ENCODE measurements at regions not wholly inside any gene's neighbourhood (a gene's known extent, or its start where the extent isn't known, plus 50 kb on each side); places are given as distances from the start of the nearest gene placed in this dataset.

DNA sequence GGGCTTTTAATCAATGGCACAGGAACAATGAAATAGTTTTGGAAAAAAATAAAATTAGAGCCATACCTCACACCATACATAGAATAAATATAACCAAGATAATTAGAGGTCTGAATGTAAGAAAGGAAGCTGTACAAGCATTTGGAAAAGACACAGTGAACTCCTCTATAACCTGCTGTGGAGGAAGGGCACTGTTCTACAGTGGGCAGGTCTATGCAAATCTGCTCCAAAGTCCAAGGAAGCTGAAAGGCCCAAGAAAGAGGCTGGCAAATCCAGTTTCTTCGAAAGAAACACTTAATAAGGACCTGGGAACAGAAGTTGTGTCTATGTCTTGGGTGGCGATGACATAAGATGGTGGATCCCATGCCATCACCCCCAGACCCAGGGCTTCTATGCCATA, 169.4 kb upstream of the RALGAPA2 start:
- DNase-seq (ENCODE audit: low spot score), result no peak

DNA sequence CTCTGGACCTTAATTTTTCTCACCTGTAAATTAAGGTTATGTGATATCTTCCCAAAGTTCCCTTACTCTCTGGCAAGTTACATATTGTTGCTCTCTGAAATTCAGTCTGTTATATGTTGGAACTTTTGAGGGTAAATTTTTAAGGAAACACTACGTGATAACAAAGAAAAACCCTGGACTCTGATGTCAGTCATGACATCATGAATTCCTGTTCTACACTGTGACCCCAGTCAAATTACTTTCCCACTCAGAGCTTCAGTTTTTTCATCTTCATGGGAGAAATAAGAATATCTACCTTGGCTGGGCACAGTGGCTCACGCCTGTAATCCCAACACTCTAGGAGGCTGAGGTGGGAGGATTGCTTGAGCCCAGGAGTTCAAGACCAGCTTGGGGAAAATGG, 164.6 kb upstream of the RALGAPA2 start:
- no peak for DNase-seq (ENCODE audit: low spot score)

- DNase-seq (ENCODE audit: low spot score), result no peak
Measured at GRCh38 chr20:20875716-20876115, 163.3 kb upstream of the RALGAPA2 start.

GRCh38 chr20:20872428-20872827, 160.0 kb upstream of the RALGAPA2 start:
- no peak for DNase-seq (ENCODE audit: low spot score)

DNA sequence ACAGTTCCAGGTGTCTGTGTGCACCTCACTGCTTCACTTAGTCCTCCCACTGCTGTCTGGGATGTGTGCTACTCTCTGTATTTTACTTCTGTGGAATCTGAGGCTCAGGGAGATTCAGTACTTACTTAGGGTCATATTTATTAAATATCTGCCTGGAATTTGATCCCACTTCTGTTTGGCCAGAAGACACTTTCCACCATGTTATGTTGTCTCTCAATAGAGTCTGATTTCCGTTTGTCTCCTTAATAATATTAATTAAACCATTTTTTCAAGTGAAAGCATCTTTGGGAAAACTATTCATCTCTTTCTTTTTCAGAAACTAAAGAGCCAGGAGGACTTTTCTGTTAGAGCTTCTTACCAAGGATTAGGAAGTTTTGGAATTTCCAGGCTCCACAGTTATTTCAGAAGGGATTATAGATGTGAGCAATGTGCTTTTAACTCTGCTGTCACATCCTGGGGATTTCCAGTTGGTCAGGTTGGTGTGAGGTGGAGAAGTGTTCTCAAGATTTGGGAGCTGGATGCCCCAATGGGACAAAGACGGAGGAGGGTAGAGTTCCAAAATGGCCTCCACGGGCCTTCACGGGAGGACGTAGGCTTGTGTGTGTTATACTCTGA, 156.8 kb upstream of the RALGAPA2 start:
- no peak for DNase-seq (ENCODE audit: low spot score)

DNA sequence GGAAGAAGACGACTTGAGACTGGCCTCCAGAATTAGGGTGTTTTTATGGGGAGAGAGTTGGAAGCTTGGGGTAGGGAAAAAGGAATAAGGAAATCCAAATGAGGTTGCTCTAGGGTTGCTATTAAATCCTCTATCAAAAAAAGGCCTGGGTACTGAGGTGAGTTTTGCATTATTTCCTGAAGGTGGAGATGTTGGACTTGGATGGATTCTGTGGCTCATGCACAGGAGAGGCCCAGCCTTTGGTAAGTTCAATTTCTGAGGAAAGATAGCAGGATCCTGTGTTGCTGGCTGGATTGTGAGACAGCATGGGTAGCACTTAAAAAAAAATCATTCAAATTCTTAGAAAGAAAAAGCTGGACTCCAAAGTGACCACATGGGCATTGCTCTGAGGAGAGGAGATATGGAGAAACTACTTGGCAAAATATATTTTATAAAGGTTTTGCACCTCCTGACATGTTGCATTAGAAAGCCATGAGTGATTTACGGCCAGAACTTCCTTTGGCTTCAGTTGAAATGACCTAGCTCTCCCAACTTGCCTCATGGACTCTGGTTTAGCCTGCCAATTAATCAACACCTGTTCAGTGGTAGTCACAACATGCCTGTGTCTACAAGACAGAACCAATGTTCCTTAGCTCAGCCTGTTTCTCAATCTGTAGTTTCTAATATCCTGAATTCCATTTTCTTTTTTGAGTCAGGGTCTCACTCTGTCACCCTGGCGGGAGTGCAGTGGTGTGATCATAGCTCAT, 152.1 kb upstream of the RALGAPA2 start:
- DNase-seq (ENCODE audit: low spot score), result no peak

DNA sequence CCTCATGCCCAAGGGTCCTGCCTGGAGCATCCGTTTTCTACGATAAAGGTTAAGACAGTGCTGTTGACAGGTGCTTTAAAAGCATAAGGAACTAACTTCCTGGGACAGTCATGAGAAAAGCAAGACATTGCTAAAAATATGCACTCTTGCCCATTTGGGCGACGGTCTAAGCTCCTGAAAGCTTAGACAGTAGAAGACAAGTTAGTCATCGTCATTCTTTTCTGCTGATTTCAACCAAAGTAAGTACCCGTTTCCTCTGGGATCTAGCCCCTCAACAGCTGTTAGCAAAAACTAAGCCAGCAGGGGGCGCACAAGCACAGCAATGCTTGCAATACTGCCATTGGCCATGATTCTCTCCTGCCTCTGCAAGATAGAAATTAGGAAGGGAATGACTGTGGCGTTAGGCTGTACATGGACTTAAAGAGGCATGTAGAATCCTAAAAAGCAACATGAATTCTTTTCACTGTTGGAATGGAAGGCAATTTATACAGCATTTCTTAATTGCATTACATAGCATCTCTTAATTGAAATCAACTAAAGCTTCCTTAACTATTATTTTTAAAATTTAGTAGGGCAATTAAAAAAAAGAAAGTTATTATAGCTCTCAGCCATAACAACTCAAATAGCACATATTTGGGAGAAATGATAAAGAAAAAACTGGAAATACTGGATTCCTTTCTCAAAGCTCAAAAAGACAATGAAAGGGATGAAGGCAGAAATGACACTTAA, 147.8 kb upstream of the RALGAPA2 start:
- peak; percentile 67 for DNase-seq (ENCODE audit: low spot score)

- no peak for DNase-seq (ENCODE audit: low spot score)
Measured at GRCh38 chr20:20859510-20859909, 147.1 kb upstream of the RALGAPA2 start.

DNA sequence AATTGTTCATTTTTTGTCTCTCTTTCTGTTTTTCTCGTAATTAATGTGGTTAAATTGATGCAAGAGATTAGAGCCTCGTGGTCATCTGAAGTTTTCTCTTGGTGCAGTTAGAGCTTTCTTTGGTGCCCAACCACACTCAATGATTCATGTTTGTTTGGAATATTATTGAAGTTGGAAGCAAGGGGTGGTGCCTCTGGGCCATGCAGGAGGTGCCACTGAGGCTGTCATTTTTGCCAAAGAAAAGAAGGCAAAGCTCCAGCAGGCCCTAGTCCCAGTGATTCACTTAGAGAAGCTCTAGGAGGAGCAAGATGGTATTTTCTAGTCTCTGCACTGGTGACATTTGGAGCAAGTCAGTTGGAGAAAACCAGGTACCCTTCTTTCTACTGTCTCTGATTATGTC, 144.5 kb upstream of the RALGAPA2 start:
- no peak for DNase-seq (ENCODE audit: low spot score)

DNA sequence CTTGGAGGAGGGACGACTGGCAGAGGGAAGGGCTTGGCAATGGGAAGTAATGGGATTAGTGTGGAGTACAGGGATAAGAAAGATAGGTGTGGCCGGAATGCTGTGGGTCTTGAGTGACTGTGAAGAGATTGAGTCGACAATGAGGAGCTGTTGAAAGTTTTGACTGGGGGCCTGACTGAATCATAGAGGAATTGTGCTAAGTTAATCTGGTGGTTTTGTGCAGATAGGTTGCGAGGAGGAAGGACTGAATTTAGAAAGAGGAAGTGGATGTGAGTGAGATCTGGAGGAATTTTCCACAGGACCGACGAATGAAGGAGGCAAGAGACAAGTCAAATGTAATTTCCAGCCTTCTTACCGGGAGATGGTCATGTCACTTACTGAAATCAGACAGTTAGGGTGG, 143.9 kb upstream of the RALGAPA2 start:
- no peak for DNase-seq (ENCODE audit: low spot score)

DNA sequence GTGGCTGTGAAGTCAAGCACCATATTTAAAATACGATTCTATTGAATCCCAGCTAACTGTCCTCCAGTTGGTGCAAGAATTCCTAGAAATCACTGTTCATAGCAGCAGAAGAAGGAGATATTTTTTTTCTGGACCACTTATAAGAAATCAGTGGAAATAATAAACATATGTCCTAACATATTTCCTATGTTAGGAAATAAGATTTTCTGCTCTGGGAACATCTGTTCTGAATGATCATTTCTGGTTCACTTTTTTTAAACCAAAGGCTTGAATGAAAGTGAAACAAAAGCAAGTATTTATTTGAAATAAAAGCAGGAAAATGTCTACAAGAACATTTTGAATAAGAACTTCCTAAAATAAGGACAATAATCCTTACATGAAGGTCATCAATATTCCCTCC, 138.9 kb upstream of the RALGAPA2 start:
- DNase-seq (ENCODE audit: low spot score), result no peak

DNA sequence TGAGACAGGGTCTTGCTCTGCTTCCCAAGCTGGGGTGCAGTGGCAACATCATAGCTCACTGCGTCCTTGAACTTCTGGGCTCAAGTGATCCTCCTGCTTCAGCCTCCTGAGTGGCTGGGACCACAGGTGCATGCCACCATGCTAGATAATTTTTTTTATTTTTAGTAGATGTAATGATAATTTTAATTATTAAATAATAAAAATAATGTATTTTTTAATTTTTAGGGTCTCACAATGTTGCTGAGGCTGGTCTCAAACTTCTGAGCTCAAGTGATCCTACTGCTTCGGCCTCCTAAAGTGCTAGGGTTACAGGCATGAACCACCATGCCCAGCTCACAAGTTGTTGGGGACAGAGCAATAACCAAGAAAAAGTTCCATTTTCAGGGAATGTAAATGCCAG, 138.0 kb upstream of the RALGAPA2 start:
- no peak for DNase-seq (ENCODE audit: low spot score)

DNA sequence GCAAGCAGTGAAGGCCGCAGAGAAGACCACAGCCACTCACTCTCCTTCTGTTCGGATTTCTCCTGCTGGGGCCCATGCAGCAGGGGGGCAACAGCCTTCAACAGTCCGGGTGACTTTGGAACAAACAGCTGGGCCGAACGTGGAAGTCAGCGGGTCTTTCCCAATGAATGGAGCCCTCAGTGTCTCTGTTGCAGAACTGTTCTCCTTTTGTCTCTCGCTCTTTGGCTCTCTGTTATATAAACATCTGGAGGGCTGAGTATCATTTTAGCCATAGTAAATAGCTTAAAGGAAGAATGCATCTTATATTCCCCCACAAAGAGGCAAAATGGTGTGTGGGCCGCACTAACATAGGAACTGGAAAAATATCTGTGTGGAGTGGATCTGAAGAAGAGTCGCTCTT, 136.7 kb upstream of the RALGAPA2 start:
- no peak for DNase-seq (ENCODE audit: low spot score)

DNA sequence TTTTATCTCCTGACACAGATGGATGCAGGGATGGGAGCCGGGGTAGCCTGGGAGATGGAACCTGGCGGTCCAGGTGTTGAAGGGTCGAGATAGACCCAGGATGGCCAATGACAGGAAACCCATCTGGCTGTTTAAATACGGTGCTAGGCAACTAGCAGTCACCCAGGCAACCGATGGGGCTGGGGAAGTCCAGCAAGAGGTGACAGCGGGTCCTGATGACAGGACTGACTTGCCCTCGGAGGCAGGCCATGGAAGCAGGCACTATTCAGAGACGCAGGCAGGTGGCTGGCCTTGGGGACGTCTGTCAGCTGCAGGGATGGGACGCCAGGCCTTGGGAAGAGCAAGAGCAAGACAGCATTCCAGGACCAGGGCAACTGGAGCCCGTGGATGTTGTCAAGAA, 135.4 kb upstream of the RALGAPA2 start:
- DNase-seq (ENCODE audit: low spot score), result no peak

DNA sequence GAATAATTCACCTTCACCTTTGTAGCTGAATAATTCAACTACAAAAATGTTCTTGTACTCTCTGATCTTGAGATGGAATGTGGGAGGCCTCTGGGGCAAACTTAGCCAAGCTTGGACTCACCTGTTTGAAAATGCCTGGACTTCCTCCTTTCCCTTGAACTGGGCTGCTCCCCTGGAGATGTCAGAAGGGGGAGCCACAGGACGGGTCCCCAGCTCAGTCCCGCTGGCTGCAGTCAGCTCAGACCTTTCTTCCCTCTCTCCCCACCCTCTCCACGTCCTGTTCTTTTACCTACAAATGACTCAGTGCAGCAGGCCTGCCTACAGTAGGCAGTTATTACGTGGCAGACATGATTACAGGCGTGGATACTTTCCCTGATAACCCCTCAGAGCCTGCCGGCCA, 131.5 kb upstream of the RALGAPA2 start:
- no peak for DNase-seq (ENCODE audit: low spot score)

- no peak for DNase-seq (ENCODE audit: low spot score)
Measured at GRCh38 chr20:20839771-20840170, 127.3 kb upstream of the RALGAPA2 start.

- peak; percentile 54 for DNase-seq (ENCODE audit: low spot score)
Measured at GRCh38 chr20:20837574-20838021, 125.2 kb upstream of the RALGAPA2 start.

DNA sequence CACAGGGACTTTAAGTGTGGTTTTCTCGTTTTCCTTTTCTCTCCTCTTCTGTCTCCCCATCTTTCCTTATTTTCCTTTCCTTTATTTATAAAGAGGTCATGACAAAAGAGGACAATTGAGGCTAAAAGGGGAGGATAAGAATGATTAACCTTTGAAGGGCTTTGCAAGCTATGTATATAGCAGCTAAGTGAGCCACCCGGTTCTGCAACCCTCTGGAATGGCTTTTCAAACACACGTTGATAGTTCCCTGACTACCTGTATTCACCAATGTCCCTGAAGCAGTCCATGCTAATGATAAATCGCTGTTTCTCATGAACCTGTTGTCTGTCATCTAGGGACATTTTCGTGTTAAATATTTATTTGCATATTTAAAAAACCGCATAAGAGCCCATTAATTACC, 124.4 kb upstream of the RALGAPA2 start:
- DNase-seq (ENCODE audit: low spot score), result no peak

- DNase-seq (ENCODE audit: low spot score), result no peak
Measured at GRCh38 chr20:20835897-20836296, 123.5 kb upstream of the RALGAPA2 start.

- no peak for DNase-seq (ENCODE audit: low spot score)
Measured at GRCh38 chr20:20834008-20834407, 121.6 kb upstream of the RALGAPA2 start.

GRCh38 chr20:20832715-20833114, 120.3 kb upstream of the RALGAPA2 start:
- DNase-seq (ENCODE audit: low spot score), result no peak

DNA sequence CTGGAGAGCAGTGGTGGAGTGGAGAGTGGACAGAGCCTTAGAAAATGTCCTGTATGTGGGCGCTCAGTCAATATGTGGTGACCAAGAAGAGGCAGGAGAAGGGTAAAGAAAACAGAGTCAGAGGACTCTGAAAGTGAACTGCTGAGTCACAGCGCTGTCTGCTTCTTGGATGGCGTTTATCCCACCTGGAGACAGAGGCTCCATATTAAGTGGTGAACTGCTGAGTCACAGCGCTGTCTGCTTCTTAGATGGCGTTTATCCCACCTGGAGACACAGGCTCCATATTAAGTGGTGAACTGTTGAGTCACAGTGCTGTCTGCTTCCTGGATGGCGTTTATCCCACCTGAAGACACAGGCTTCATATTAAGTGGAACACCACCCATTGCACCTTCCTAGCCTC, 119.3 kb upstream of the RALGAPA2 start:
- DNase-seq (ENCODE audit: low spot score), result no peak

GRCh38 chr20:20829681-20830080, 117.2 kb upstream of the RALGAPA2 start:
- no peak for DNase-seq (ENCODE audit: low spot score)
